ENCODE measurements at regions not wholly inside any gene's neighbourhood (a gene's known extent, or its start where the extent isn't known, plus 50 kb on each side); places are given as distances from the start of the nearest gene placed in this dataset.

DNA sequence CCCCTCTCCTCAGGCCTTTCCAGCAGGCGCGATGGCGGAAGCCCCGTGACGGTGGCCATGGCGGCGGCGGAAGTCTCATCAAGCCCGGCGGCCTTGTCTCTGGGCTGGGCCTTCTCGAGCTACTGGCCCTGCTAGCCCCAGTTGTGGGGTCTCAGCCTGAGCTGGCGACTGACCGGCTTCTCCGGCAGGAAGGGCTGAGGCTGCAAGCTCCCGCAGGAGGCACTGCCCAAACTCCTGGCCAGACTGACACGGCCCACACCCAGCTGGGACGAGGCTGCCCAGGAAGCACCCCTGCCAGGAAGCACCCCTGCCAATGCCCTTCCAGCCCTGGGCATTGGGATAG lies 88.5 kb upstream of the ANKH start:
- TF ChIP-seq RAD21 (IDR thresholded peaks at IDR 0.05; ENCODE audit: low read depth) (no peak), EP300 (IDR thresholded peaks at IDR 0.05; ENCODE audit: borderline replicate concordance) (no peak), TEAD4 (IDR thresholded peaks at IDR 0.05) (no peak), YY1 (IDR thresholded peaks at IDR 0.05; ENCODE audit: low read depth) (no peak), TAF1 (IDR thresholded peaks at IDR 0.05; ENCODE audit: low read depth) (no peak), CREB1 (IDR thresholded peaks at IDR 0.05; ENCODE audit: low read depth) (no peak), TCF12 (IDR thresholded peaks at IDR 0.05; ENCODE audit: low read depth) (no peak)
- TF ChIP-seq, protein P1, sequence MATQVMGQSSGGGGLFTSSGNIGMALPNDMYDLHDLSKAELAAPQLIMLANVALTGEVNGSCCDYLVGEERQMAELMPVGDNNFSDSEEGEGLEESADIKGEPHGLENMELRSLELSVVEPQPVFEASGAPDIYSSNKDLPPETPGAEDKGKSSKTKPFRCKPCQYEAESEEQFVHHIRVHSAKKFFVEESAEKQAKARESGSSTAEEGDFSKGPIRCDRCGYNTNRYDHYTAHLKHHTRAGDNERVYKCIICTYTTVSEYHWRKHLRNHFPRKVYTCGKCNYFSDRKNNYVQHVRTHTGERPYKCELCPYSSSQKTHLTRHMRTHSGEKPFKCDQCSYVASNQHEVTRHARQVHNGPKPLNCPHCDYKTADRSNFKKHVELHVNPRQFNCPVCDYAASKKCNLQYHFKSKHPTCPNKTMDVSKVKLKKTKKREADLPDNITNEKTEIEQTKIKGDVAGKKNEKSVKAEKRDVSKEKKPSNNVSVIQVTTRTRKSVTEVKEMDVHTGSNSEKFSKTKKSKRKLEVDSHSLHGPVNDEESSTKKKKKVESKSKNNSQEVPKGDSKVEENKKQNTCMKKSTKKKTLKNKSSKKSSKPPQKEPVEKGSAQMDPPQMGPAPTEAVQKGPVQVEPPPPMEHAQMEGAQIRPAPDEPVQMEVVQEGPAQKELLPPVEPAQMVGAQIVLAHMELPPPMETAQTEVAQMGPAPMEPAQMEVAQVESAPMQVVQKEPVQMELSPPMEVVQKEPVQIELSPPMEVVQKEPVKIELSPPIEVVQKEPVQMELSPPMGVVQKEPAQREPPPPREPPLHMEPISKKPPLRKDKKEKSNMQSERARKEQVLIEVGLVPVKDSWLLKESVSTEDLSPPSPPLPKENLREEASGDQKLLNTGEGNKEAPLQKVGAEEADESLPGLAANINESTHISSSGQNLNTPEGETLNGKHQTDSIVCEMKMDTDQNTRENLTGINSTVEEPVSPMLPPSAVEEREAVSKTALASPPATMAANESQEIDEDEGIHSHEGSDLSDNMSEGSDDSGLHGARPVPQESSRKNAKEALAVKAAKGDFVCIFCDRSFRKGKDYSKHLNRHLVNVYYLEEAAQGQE (IDR thresholded peaks at IDR 0.05; ENCODE audit: low read depth), result no peak

Measured in Ishikawa (cell line).